GM12874 (cell line): ENCODE measurements at regions not wholly inside any gene's neighbourhood (a gene's known extent, or its start where the extent isn't known, plus 50 kb on each side); places are given as distances from the start of the nearest gene placed in this dataset.

Experiments used
- CTCF ChIP-seq: IDR thresholded peaks from 2 replicates; pipeline ENCODE4 v1.5.1; 2011; ENCODE audit warnings: low read depth, mild to moderate bottlenecking, control low read depth, low read length, moderate library complexity; ENCODE audit not compliant: insufficient read depth

DNA sequence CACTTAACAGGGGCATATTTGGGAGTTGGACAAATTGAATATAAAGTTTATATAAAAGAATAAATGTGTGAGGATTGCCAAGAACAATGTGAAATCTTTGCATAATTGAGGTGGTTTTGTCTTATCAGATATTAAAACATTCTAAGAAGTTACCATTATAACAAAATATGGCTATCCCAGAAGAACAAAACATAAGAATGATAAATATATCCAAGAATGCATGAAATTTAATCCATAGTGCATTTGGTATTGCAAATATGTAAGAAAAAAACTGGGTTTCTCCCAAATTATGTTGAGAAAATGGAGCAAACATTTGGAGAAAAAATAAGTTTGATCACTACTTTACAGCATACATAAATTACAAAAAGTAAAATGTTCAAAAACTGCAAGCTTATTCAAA lies 562.4 kb downstream of the RNF144A start:
- TF ChIP-seq CTCF, result no peak

DNA sequence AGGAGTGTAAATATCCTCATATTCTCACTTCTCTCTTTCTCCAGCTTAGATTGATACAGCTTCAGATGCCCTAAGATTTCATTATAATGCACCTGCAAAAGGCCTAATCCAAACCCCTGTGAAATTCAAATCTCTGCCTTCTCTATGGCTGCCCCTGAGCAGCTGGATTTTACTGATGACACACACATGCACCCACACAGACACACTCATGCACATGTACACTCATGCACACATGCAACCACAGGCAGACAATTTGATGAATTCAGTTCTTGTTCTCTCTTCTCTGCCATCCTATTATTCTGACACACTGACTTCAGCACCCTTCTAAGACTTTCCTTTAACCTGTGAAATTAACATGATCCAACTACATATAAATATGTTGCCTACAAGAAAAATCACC lies 563.2 kb downstream of the RNF144A start:
- no peak for TF ChIP-seq CTCF

GRCh38 chr2:7490672-7491071 lies 573.5 kb downstream of the RNF144A start:
- TF ChIP-seq CTCF, result no peak

GRCh38 chr2:7492719-7493118 lies 575.5 kb downstream of the RNF144A start:
- TF ChIP-seq CTCF, result no peak

- no peak for TF ChIP-seq CTCF
Observed at GRCh38 chr2:7497178-7497577, 580.0 kb downstream of the RNF144A start.

DNA sequence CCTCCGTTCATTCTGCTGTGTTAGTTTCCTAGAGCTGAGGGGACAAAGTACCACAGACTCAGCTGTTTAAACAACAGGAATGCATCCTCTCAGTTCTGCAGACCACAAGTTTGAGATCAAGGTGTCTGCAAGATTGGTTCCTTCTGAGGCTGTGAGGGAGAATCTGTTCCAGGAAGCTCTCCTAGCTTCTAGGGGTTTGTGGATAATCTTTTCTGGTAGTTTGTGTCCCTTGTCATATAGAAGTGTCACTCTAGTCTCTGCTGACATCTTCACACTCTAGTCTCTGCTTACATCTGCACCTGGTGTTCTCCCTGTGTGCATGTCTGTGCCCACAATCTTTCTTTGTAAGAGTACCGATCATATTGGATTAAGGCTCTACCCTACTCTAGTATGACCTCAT lies 581.8 kb downstream of the RNF144A start:
- no peak for TF ChIP-seq CTCF

DNA sequence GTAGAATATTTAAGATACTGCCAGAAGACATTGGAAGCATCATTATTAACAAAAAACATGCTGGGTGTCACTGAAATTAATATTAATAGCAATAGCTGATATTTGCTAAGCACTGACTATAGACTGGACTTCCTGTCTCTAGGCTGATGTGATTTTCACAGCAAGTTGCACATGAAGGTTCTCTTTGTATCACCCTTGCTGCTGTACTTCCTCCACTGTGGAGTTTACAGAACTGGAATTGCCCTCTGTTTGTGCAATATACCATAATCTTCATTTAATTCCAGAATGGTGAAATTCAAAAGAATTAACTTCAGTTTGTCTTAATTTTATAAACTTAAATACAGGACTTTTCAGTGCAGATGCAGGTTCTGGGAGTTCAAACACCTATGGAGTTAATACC lies 585.1 kb downstream of the RNF144A start:
- TF ChIP-seq CTCF, result no peak
